ENCODE measurements at regions not wholly inside any gene's neighbourhood (a gene's known extent, or its start where the extent isn't known, plus 50 kb on each side); places are given as distances from the start of the nearest gene placed in this dataset.

DNA sequence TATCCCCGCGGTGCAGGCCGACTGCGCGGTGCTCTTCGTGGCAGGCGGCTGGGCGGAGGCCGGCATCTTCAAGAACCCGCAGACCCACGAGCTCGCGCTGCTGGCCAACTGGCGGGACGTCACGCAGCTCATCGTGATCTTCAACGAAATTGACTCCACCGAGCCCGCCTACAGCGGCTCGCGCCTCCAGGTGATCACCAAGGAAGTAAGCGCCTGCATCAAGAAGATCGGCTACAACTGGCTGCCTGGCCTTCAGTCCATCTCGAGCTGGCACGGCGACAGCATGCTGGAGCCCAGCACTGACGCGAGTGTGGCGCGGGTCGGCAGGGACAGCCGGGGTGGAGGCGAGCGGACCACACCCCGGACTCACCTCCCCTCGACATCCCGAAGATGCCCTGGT is 53.9 kb upstream of the MTNR1B start:
- no peak overlapping the region for H3K27ac ChIP-seq (ENCODE audit: low read depth in 1 of 2, low read length in 1 of 2)
- no peak for DNase-seq
- ATAC-seq (ENCODE audit: insufficient read depth, low FRiP score) = no peak
- H3K9me3 ChIP-seq (ENCODE audit: control insufficient read depth in 4 of 4, insufficient read depth in 3 of 4, low read length in 3 of 4) = peaks cover 0 to 7% (median 0%) of the 10 kb centered on the region in 4 donors
- H3K4me3 ChIP-seq = no peak overlapping the region
- TF ChIP-seq, protein P1, sequence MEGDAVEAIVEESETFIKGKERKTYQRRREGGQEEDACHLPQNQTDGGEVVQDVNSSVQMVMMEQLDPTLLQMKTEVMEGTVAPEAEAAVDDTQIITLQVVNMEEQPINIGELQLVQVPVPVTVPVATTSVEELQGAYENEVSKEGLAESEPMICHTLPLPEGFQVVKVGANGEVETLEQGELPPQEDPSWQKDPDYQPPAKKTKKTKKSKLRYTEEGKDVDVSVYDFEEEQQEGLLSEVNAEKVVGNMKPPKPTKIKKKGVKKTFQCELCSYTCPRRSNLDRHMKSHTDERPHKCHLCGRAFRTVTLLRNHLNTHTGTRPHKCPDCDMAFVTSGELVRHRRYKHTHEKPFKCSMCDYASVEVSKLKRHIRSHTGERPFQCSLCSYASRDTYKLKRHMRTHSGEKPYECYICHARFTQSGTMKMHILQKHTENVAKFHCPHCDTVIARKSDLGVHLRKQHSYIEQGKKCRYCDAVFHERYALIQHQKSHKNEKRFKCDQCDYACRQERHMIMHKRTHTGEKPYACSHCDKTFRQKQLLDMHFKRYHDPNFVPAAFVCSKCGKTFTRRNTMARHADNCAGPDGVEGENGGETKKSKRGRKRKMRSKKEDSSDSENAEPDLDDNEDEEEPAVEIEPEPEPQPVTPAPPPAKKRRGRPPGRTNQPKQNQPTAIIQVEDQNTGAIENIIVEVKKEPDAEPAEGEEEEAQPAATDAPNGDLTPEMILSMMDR (IDR thresholded peaks at IDR 0.05; ENCODE audit: control extremely low read depth, extremely low read depth) = no peak
- 93 to 98% methylated on average over 39 of the region's 39 CpGs for WGBS, 2 donors
- no peaks in the 10 kb centered on the region for H3K27me3 ChIP-seq (ENCODE audit: control insufficient read depth in 3 of 3, insufficient read depth in 3 of 3, low read length in 2 of 3)
- no peak overlapping the region for H3K9ac ChIP-seq (ENCODE audit: insufficient read depth in 1 of 2, low read length in 2 of 2)
- H3K4me1 ChIP-seq (ENCODE audit: control insufficient read depth in 5 of 5, insufficient read depth in 5 of 5, low read length in 5 of 5) = peaks cover 0 to 3% (median 0%) of the 10 kb centered on the region in 5 donors
- H3K36me3 ChIP-seq (ENCODE audit: control insufficient read depth in 4 of 4, insufficient read depth in 4 of 4, low read length in 4 of 4) = no peaks in the 10 kb centered on the region

DNA sequence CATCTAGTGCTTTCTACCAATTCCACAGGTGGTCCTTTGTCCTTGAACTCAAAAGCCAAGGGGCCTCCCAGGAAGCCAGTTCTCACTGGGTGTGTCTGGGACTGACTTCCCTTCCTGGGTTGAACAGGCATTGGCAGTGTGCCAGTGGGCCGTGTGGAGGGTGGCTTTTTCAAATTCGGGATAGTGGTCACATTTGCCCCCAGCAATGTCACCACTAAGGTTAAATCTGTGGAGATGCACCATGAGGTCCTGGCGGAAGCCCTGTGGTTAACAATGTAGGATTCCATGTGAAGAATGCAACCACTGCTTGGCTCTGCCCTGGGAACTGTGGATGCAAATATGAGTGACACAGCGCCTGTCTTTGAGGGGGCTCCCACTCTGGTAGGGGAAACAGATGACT is 53.2 kb upstream of the MTNR1B start:
- WGBS, 2 donors = 69 to 71% methylated on average over 4 of the region's 4 CpGs
- DNase-seq = no peak
- TF ChIP-seq, protein P1 (IDR thresholded peaks at IDR 0.05; ENCODE audit: control extremely low read depth, extremely low read depth) = no peak

GRCh38 chr11:92917927-92918326 is 51.5 kb upstream of the MTNR1B start:
- H3K4me3 ChIP-seq = no peak overlapping the region
- ATAC-seq (ENCODE audit: insufficient read depth, low FRiP score) (no peak), DNase-seq (no peak)
- no peak overlapping the region for H3K9ac ChIP-seq (ENCODE audit: insufficient read depth in 1 of 2, low read length in 2 of 2)
- H3K9me3 ChIP-seq (ENCODE audit: control insufficient read depth in 4 of 4, insufficient read depth in 3 of 4, low read length in 3 of 4) = peaks cover 0 to 7% (median 0%) of the 10 kb centered on the region in 4 donors
- WGBS, 2 donors = 87 to 91% methylated on average over 1 of the region's 1 CpG
- peaks cover 0 to 6% (median 0%) of the 10 kb centered on the region in 5 donors for H3K4me1 ChIP-seq (ENCODE audit: control insufficient read depth in 5 of 5, insufficient read depth in 5 of 5, low read length in 5 of 5)
- H3K27me3 ChIP-seq (ENCODE audit: control insufficient read depth in 3 of 3, insufficient read depth in 3 of 3, low read length in 2 of 3) = no peaks in the 10 kb centered on the region
- TF ChIP-seq, protein P1 (IDR thresholded peaks at IDR 0.05; ENCODE audit: control extremely low read depth, extremely low read depth) = no peak
- H3K27ac ChIP-seq (ENCODE audit: low read depth in 1 of 2, low read length in 1 of 2) = no peak overlapping the region
- no peaks in the 10 kb centered on the region for H3K36me3 ChIP-seq (ENCODE audit: control insufficient read depth in 4 of 4, insufficient read depth in 4 of 4, low read length in 4 of 4)

More for the DNA sequence above, 53.2 kb upstream of the MTNR1B start:
- H3K36me3 ChIP-seq (ENCODE audit: control insufficient read depth in 4 of 4, insufficient read depth in 4 of 4, low read length in 4 of 4) = no peaks in the 10 kb centered on the region
- peaks cover 0 to 7% (median 0%) of the 10 kb centered on the region in 4 donors for H3K9me3 ChIP-seq (ENCODE audit: control insufficient read depth in 4 of 4, insufficient read depth in 3 of 4, low read length in 3 of 4)
- H3K27ac ChIP-seq (ENCODE audit: low read depth in 1 of 2, low read length in 1 of 2) = no peak overlapping the region
- H3K4me1 ChIP-seq (ENCODE audit: control insufficient read depth in 5 of 5, insufficient read depth in 5 of 5, low read length in 5 of 5) = peaks cover 0 to 6% (median 0%) of the 10 kb centered on the region in 5 donors
- H3K9ac ChIP-seq (ENCODE audit: insufficient read depth in 1 of 2, low read length in 2 of 2) = no peak overlapping the region
- H3K4me3 ChIP-seq = no peak overlapping the region
- no peak for ATAC-seq (ENCODE audit: insufficient read depth, low FRiP score)
- no peaks in the 10 kb centered on the region for H3K27me3 ChIP-seq (ENCODE audit: control insufficient read depth in 3 of 3, insufficient read depth in 3 of 3, low read length in 2 of 3)

- H3K36me3 ChIP-seq (ENCODE audit: control insufficient read depth in 4 of 4, insufficient read depth in 4 of 4, low read length in 4 of 4) = no peaks in the 10 kb centered on the region
- no peak for ATAC-seq (ENCODE audit: insufficient read depth, low FRiP score)
Measured at GRCh38 chr11:92919048-92919447, 50.4 kb upstream of the MTNR1B start.

More at GRCh38 chr11:92919048-92919447, 50.4 kb upstream of the MTNR1B start:
- Histone ChIP-seq H3K9ac (ENCODE audit: insufficient read depth in 1 of 2, low read length in 2 of 2) (no peak overlapping the region), H3K4me1 (ENCODE audit: control insufficient read depth in 5 of 5, insufficient read depth in 5 of 5, low read length in 5 of 5) (peaks cover 0 to 6% (median 0%) of the 10 kb centered on the region in 5 donors), H3K27ac (ENCODE audit: low read depth in 1 of 2, low read length in 1 of 2) (no peak overlapping the region), H3K27me3 (ENCODE audit: control insufficient read depth in 3 of 3, insufficient read depth in 3 of 3, low read length in 2 of 3) (no peaks in the 10 kb centered on the region), H3K9me3 (ENCODE audit: control insufficient read depth in 4 of 4, insufficient read depth in 3 of 4, low read length in 3 of 4) (peaks cover 0 to 4% (median 0%) of the 10 kb centered on the region in 4 donors), H3K4me3 (no peak overlapping the region)
- TF ChIP-seq, protein P1 (IDR thresholded peaks at IDR 0.05; ENCODE audit: control extremely low read depth, extremely low read depth) = no peak
- no peak for DNase-seq

All from lung (tissue), 11 donors.